HEK293T (cell line): ENCODE measurements at regions not wholly inside any gene's neighbourhood (a gene's known extent, or its start where the extent isn't known, plus 50 kb on each side); places are given as distances from the start of the nearest gene placed in this dataset.

Experiments
- ARNT ChIP-seq: fragments of 450-650 bp; IDR thresholded peaks from 2 replicates; pipeline ENCODE4 v1.6.1; 2017; ENCODE audit warnings: mild to moderate bottlenecking
- ELF4 ChIP-seq: fragments of 450-650 bp; IDR thresholded peaks from 2 replicates; pipeline ENCODE4 v1.6.1; 2017; ENCODE audit warnings: antibody characterized with exemption
- FOXK2 ChIP-seq: fragments of 450-650 bp; IDR thresholded peaks from 2 replicates; pipeline ENCODE4 v1.6.1; 2016; ENCODE audit warnings: mild to moderate bottlenecking
- NFRKB ChIP-seq: fragments of 450-650 bp; IDR thresholded peaks from 2 replicates; pipeline ENCODE4 v1.6.1; 2016; ENCODE audit warnings: mild to moderate bottlenecking, moderate library complexity

DNA sequence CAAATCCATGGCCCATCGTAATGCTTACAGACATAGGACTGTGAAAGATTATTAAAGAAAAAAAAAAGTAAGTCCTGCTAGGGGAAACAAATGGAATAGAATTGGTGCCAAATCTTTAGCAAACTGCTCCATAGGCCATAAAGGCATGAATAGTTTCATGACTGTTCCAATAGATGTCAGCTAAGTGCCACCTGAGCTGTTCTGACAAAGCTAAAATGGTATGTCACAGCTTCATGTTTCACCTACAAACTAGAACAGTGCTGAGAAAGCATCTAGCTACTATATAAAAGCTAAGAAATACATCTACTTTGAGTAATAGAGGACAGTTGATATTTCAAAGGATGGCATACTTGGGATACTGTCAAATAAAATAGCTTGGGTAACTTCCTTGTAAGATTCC, 771.6 kb upstream of the CA10 start:
- no peak for TF ChIP-seq ARNT
- TF ChIP-seq ELF4 = no peak
- TF ChIP-seq NFRKB = no peak
- TF ChIP-seq FOXK2 = no peak
